AG04450 (cell line): ENCODE measurements at regions not wholly inside any gene's neighbourhood (a gene's known extent, or its start where the extent isn't known, plus 50 kb on each side); places are given as distances from the start of the nearest gene placed in this dataset.

ENCODE experiments used
- CTCF ChIA-PET: fragments of 300-600, 350-600 bp; formaldehyde crosslinking; extraction: SDS; loops from one replicate; lab custom pipeline; 2022; ENCODE audit warnings: antibody characterized with exemption, inconsistent platforms; lab: Charles Lee
- POLR2A ChIA-PET: fragments of 350-600 bp; formaldehyde crosslinking; extraction: SDS; loops from one replicate; lab custom pipeline; 2021; ENCODE audit warnings: antibody characterized with exemption, inconsistent platforms; lab: Yijun Ruan, JAX
- DNase-seq: peaks from one replicate; pipeline ENCODE4 v3.0.0-alpha.2; 2011; ENCODE audit warnings: low read depth, low spot score
- H3K27ac ChIP-seq: one replicate; pipeline ENCODE4 v1.5.1; 2012; ENCODE audit warnings: low read depth, low read length, control low read depth
- H3K27me3 ChIP-seq: one replicate; pipeline ENCODE4 v1.6.0; 2012; ENCODE audit warnings: low read length; ENCODE audit not compliant: control insufficient read depth, insufficient read depth
- H3K4me3 ChIP-seq: 2 replicates; pipeline ENCODE4 v1.5.1; 2011; ENCODE audit warnings: mild to moderate bottlenecking, low read depth, low read length, control low read depth
- H3K9me3 ChIP-seq: 2 replicates; pipeline ENCODE4 v1.5.1; 2012; ENCODE audit warnings: low read length; ENCODE audit not compliant: control insufficient read depth, insufficient read depth
- TF ChIP-seq, protein P1 (sequence below): IDR thresholded peaks from 2 replicates; pipeline ENCODE4 v1.5.1; 2011; ENCODE audit warnings: low read depth, low read length, control low read depth, inconsistent platforms

DNA sequence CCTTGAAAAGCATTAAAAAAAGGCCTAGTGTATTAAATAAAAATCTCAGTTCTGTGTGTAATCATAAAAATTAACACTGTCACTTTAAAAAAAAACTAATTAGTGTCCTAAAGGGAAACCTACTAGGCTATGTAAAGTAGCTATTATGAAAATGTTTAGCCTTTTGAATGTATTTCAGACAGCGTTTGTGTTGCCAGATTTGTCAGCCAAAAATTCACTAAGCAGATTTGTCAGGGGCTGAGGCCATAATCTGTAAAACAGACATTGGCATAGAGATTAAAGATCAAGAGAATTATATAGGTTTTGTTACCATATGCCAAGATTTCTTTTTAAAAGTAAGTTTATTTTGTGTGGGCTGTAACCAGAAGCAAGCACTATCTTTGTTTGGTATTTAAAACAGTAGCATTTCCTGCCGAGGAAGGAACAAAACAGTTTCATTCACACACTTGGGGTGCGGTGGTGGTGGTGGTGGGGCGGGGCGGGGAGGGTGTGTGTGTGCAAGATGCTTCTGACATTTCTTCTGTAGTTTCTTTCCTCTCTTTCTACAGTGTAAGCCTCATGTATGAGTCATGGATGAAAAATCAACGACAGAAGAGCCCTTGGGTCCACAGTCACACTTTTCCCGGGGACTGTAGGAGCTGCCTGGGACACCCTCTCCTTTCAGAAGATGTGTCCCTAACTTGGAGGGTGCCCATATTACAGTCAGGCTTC, 328.5 kb upstream of the FANCL start:
- no peaks in the 10 kb centered on the region for H3K27me3 ChIP-seq
- ChIA-PET CTCF (no interaction called here), POLR2A (no interaction called here)
- DNase-seq: no peak
- H3K9me3 ChIP-seq: no peaks in the 10 kb centered on the region
- H3K27ac ChIP-seq: no peak overlapping the region
- H3K4me3 ChIP-seq: no peak overlapping the region
- TF ChIP-seq, protein P1, sequence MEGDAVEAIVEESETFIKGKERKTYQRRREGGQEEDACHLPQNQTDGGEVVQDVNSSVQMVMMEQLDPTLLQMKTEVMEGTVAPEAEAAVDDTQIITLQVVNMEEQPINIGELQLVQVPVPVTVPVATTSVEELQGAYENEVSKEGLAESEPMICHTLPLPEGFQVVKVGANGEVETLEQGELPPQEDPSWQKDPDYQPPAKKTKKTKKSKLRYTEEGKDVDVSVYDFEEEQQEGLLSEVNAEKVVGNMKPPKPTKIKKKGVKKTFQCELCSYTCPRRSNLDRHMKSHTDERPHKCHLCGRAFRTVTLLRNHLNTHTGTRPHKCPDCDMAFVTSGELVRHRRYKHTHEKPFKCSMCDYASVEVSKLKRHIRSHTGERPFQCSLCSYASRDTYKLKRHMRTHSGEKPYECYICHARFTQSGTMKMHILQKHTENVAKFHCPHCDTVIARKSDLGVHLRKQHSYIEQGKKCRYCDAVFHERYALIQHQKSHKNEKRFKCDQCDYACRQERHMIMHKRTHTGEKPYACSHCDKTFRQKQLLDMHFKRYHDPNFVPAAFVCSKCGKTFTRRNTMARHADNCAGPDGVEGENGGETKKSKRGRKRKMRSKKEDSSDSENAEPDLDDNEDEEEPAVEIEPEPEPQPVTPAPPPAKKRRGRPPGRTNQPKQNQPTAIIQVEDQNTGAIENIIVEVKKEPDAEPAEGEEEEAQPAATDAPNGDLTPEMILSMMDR: no peak

DNA sequence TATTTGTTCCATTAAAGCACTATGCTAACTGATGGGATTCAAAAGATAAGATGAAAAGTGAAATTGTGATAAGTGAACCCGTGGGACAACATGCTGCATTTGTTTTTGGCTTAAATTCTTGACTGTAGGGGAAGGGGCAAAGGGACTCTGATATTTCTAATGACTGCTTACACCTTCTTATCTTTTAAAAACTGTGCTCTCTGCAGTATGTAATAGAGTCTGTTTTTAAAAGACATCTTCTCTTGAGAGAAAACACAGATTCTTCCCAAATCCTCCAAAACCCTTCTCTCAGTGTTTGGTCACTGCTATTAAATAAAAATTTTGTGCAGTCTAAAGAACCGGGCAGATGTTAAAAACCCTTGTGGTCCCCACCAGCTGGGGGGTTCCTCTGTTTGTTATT, 327.8 kb upstream of the FANCL start:
- DNase-seq: no peak
- ChIA-PET POLR2A (no interaction called here), CTCF (no interaction called here)
- Histone ChIP-seq H3K9me3 (no peaks in the 10 kb centered on the region), H3K4me3 (no peak overlapping the region), H3K27ac (no peak overlapping the region), H3K27me3 (no peaks in the 10 kb centered on the region)
- TF ChIP-seq, protein P1: no peak

DNA sequence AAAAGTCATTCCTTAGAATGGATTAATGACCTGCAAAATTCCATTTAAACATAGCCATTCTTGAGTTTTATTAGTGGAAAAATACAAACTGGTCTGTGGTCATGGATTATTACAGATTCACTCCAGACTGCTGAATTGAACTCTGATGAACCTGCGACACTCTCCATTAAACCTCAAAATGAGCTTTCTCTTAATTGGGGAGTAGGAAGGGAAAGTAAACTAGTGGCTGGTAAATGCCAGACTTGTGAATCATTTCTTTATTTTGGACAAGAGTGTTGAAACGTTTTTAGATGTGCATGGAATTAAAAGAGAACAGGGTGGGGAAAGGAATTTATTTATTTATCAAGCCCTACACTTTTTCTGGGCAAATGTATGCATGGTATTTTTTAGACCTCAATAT, 321.2 kb upstream of the FANCL start:
- POLR2A ChIA-PET: no interaction called here
- Histone ChIP-seq H3K27me3 (no peaks in the 10 kb centered on the region), H3K4me3 (no peak overlapping the region), H3K9me3 (no peaks in the 10 kb centered on the region), H3K27ac (no peak overlapping the region)
- DNase-seq: no peak
- CTCF ChIA-PET: no interaction called here
- TF ChIP-seq, protein P1: no peak

DNA sequence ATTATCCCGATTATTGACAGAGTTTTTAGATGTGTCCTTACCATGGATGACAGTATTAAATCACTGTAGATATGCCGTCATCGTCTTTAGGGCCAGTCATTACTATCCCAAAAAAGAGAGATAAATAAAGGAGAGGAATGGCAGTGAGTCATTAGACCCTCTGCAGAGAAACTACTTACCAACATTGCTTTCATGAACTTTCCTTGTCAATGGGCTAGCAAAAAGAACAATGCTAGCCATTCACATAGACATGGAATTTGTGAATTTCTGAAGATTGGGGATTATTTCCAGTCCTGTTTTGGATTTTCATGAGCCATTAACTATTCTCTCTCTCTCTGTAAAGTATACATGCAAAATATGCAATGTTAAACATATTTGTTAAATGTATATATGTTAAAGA, 319.4 kb upstream of the FANCL start:
- TF ChIP-seq, protein P1: no peak
- CTCF ChIA-PET: no interaction called here
- POLR2A ChIA-PET: no interaction called here
- Histone ChIP-seq H3K27me3 (no peaks in the 10 kb centered on the region), H3K27ac (no peak overlapping the region), H3K9me3 (no peaks in the 10 kb centered on the region), H3K4me3 (no peak overlapping the region)
- no peak for DNase-seq

DNA sequence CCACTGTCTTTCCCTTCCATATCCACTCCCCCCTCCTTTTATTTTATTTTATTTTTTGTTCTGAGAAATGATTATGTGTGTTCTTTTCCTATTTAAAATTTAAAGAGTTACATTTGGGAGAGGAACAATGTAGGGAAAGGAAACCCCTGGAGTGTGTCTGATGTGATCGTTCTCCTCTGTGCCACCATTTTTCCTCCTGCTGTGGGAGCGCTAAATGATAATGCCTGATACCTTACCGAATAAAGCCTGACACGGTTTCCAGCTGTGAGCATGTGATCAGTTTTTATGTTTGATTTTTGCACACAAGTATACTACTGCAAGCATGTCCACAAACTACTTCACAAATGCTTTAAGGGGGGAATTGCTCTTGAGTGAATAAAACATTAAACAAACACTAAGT, 317.8 kb upstream of the FANCL start:
- CTCF ChIA-PET: no interaction called here
- POLR2A ChIA-PET: no interaction called here
- H3K4me3 ChIP-seq: no peak overlapping the region
- H3K27me3 ChIP-seq: no peaks in the 10 kb centered on the region
- TF ChIP-seq, protein P1: no peak
- no peak overlapping the region for H3K27ac ChIP-seq
- DNase-seq: no peak
- no peaks in the 10 kb centered on the region for H3K9me3 ChIP-seq
